SKM-1 treated with dmso at 0.1 percent for 144 hours (cell line): ENCODE measurements at regions not wholly inside any gene's neighbourhood (a gene's known extent, or its start where the extent isn't known, plus 50 kb on each side); places are given as distances from the start of the nearest gene placed in this dataset.

ENCODE experiments used
- DNase-seq: peaks from one replicate; lab custom pipeline; 2025; ENCODE audit not compliant: unreplicated experiment; lab: John Stamatoyannopoulos, UW

- no peak for DNase-seq
Observed at GRCh38 chr5:12419075-12419474, 514.8 kb upstream of the CTNND2 start.

- no peak for DNase-seq
Observed at GRCh38 chr5:12413585-12413984, 509.3 kb upstream of the CTNND2 start.

DNA sequence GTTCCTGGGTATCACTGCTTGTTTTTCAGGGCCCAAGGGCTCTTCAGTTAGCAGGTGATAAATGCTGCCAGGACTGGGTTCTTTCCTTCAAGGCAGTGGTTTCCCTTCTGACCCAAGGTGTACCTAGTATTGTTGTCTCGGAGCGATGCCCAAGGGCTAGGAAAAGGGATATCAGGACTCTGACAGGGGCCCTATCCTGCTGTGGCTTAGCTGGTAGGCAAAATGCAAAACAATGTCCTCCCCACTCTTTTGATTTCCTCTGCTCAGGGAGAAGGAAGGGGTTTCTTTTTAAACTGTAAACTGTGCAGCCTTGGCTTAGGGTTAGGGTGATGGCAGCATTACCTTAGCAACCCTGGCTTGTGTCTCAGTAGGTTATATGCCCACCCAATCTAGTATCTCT, 508.8 kb upstream of the CTNND2 start:
- DNase-seq: no peak

GRCh38 chr5:12399868-12400267, 495.6 kb upstream of the CTNND2 start:
- DNase-seq: no peak

DNA sequence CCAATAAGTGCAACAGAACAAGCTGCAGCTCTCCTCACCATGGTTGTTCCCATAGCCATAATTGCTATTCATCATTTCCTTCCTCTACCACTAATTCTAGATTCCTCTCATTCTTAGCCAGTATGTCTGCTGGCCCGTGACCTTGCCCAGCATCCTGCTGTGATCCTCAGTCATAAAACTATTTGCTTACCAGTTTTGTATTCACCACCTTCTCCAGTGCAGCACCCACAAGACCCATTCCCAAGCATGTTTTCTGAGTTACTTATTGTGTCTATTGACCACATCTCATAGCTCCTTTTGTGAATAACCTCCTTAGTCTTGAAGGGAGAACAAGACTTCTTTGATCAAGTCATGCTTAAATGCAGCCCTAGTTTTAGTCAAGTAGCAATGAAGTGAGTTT, 488.0 kb upstream of the CTNND2 start:
- no peak for DNase-seq

DNA sequence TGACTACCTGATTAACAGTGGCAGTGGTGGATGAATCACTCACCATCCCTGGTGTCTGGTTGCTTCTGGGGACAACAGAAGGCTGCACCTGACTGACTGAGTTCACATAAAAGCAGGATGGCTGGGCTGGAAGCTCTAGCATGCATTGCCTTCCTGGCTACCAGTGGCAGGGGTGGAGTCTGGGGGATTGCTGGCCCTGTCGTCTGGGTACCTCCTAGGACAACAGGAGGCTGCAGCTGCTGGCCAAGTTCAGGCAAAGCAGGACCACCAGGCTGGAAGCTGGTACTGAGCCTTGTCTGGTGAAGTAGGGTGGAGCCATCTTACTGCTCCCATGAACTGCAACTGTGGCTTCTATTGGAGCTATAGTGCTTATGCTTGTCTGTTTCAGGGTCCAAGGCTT, 480.8 kb upstream of the CTNND2 start:
- no peak for DNase-seq

DNA sequence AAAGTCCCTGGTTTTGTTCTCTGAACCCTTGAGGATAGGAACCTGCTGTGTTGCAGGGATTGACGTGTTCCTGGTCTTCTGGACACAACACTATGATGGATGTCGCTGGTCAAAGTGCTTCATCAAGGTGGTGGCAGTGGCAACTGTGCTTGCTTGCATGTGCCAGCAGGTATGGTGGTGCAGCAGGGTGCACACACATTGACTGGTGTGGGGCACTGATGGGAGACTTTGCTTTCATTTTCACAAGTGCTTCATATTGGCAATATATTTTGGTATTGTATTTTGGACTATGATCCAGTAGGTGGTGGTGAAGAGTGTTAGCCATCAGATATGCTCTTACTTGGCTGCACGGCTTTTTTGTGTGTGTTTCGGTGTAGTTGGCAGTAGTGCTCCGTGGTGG, 479.8 kb upstream of the CTNND2 start:
- no peak for DNase-seq

GRCh38 chr5:12367973-12368372, 463.7 kb upstream of the CTNND2 start:
- DNase-seq: no peak

DNA sequence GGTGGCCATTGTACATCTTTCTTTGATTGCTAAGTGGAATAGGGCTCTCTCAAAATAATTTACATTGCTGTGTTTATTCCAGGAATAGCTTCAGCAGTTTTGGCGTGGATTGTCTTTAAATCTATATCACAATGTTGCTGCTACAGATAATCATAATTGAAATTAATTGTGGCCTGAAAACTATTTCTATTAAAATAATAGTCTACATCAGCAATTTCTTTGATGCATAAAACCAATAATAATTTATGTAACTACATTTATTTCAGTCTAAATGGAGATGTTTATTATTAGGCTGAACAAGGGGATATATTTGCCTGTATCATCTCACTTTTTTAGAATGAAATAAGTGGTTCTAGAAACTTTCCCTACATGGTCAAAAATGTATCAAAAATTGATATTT, 456.0 kb upstream of the CTNND2 start:
- DNase-seq: no peak

GRCh38 chr5:12358371-12359090, 454.3 kb upstream of the CTNND2 start:
- no peak for DNase-seq

GRCh38 chr5:12357626-12358025, 453.4 kb upstream of the CTNND2 start:
- no peak for DNase-seq

GRCh38 chr5:12354686-12355085, 450.4 kb upstream of the CTNND2 start:
- no peak for DNase-seq

DNA sequence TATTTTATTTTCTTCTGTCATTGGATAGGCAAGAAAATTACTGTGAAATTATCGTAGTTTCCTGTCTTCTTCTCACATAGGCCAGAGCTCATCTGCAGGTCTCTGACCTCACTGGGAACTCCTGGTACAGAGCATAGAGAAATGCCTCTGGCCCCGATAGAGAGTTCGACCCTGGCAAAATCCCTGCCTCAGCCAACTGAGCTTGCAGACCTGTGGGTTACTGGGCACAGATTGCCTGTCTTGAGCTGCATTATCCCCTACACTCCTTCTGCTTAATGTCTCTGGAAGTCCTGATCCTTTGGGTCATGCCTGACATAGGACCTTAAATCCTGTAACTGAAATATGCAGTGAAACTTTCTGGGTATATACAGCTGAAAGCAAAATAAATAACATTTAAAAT, 439.3 kb upstream of the CTNND2 start:
- DNase-seq: no peak

DNA sequence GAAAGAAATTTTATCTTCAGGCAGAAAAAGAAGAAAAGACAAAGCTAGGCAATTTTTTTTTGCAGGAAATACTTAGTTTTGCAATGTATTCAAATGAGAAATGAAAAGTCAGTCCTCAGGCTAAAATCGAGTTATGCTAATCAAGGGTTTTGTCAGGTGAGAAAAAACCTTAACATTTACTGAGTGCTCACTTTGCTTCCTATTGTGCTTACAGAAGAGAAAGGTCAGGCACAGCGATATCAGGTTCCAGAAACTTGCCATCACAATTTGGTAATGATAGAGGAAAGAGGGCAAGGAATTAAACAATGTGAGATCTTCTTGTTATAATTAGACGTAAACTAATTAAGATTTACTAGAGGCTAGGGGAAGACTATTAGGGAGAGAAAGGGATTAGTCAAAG, 431.7 kb upstream of the CTNND2 start:
- DNase-seq: no peak

DNA sequence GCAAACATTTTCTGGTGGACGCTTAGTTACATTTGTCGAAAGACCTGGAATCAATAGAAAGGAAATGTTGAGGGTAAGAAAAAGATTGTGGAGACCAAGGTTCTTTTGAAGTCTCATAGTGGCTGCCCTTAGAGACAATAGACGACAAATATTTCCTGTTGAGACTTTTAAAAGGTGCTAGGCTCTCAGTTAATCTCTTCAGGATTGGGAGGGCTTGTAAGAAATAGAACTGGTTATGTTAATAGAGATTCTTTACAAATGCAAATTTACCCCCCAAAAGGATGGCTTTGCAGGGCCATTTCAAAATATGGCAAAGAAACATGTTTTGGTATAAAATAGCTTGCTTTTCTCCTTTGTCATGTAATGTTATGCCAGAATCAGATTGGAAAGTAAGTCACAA, 428.2 kb upstream of the CTNND2 start:
- DNase-seq: no peak

GRCh38 chr5:12330993-12331588, 426.8 kb upstream of the CTNND2 start:
- no peak for DNase-seq

DNA sequence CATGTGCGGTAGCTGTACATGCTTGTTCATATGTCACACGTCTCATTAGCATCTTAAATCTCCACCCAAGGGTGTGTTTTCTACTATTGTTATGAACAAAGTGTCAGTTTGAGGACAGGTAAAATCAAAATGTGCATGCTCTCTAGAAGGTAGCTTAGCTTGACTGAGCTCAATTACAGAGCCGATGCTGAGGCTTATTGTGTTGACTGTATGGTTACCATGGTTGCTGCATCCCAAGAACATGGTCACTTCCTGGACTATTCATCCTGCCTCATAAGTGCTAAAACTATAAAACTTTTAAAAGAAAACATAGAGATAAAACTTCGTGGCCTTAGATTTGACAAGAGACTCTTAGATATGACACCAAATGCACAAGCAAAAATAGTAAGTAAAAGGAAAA, 426.1 kb upstream of the CTNND2 start:
- no peak for DNase-seq

DNA sequence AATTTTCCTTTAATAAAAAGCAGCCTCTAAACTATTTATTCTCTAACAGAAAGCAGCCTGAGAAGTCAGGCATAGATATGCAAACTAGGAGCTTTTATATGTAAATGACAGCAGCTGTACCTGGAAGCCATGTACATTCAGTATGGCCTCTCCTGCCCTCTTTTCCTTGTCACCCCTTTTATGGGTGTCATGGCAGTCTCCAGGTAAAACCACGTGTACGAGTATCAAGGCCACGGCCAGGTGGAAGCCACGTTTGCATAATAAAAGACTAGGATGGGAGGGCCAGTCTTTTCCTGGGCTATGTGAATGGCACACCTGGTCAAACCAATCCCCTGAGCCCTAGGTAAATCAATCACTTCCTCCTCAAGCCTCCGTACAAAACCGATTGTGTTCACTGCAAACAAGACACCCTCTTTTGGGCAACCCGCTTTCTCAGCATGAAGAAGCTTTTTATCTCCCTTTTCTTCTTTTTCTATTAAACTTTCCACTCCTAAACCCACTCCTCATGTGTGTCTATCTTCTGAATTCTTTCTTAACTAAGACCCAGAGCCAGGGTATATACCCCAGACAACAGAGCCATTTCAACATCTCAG, 419.5 kb upstream of the CTNND2 start:
- no peak for DNase-seq

DNA sequence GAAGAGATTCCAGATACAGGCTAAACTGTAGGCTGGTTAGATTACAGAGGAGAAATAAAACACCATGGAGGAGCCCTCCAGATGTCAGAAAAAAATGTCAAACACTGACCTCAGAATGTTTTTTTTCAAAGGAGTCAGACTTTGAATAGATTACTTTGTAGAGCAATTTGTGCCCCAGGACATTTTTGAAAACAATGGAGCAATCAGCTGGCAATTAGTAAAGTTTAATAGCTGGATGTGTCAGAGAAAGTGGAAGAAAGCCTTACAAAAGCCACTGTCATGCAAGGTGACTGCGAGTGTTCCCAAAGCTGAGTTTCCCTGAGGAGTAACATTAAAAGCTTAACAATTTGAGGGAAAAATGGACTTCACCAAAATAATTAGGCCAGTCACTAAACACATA, 417.8 kb upstream of the CTNND2 start:
- DNase-seq: no peak

GRCh38 chr5:12320331-12320730, 416.1 kb upstream of the CTNND2 start:
- DNase-seq: no peak

DNA sequence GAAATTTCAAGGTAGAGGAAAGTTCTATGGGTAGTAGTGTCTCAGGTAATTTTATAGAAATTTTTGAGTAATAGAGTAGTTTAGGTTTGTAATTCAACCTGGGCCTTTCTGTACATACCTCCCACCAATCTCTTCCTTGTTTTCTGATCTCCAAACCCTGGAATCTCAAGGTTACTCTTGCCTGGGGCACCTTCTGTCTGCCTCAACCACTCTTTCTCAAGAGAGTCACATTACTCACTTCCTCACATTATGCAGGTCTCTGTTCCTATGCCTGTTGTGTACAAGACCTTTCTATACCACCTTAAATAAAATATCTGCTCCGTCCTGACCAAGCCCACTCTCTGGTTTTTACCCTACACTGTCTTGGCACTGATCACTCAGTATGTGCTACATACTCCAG, 412.6 kb upstream of the CTNND2 start:
- no peak for DNase-seq

GRCh38 chr5:12315461-12315860, 411.2 kb upstream of the CTNND2 start:
- DNase-seq: no peak

DNA sequence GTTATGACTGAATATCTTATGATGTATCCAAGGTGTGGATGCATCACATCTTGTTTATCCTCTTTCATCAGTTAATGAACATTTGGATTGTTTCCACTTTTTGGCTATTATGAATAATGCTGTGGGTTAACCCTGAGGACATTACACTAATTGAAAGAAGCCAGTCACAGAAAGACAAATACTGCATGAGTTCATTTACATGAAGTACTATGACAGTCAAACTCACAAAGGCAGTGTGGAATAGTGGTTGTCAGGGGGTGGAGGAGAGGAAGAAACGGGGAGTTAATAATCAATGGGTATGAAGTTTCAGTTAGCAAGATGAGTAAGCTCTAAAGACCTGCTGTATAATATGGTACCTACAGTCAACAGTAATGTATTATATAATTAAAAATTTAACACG, 409.4 kb upstream of the CTNND2 start:
- DNase-seq: no peak
